ENCODE measurements at regions not wholly inside any gene's neighbourhood (a gene's known extent, or its start where the extent isn't known, plus 50 kb on each side); places are given as distances from the start of the nearest gene placed in this dataset.
"Not testable (repeated sequence)": the region's sequence is repeated elsewhere in the genome, so short reads cannot be mapped to it uniquely, and the experiment has no call there.

DNA sequence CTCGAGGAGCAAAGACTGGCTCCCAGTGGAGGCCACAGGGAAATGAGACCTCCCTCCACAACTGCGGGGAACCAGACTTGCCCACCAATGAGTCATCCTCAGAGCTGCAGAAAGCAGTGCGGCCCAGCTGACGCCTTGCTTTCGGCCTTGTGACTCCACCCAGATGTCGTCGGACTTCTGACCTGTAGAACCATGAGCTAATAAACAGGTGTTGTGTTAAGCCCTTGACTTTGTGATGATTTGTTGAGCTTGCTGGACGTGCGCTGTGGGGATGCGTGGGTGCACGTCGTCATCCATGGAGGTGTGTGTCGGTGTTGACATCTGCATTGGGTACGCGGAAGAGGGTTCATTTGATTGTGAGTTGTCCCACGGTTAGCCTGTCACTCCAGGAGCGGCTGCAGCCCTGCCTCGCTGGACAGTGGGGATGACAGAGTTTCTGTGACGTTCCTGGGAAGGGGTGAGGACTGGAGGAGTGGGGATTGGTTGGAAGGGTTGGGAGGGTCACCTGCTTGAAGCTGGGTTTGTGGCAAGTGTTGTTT is 154.1 kb downstream of the SH3BP4 start:
- no peak for DNase-seq

DNA sequence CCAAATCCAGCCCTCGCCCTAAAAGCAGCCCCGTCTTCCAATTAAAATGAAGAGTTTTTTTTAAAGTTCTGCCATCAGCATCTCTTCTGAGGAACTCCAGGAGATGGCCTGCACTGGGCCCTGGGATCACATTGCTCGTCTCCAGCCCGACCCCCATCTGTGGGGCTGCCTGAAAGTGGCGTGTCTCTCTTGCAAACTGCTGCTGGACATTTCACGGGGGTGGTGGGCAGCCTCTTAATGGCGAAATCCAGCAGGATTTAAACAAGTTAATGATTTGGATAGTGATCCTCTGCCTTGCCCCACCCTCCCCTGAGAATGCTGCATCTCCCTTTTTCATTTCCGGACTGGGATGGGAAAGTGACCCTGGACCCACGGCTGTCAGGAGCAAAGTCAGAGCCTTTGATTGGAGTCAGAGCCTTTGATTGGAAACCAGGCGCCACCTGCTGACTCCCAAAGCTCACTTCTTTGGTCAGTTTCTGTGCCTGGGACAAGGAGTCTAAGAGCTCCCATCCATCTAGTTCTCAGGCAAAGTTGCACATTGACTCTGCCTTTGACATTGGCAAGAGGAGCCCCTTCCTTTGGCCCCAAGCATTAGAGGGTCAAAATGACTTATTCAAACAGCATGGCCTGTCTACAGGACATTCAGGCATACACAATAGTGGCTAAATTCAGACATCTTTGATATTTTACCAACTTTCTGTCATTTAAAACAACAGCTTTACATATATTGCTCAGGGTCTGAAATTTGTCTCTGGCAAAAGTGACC is 155.2 kb downstream of the SH3BP4 start:
- peak; percentile 86 for DNase-seq

DNA sequence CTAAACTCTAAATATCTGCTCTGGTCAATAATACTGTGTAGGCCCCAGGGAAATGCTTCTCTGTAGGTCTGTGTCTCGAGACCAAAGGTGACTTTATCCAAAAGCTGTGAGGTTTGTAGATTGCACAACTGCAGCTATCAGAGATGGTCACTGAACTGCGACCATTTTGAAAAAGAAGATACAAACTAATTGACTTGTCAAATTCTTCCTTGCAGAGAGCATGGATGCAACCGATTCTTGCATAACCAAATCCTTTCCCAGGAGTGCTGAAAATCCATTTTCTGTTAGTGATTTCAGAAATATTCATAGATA is 155.8 kb downstream of the SH3BP4 start:
- DNase-seq, result no peak

DNA sequence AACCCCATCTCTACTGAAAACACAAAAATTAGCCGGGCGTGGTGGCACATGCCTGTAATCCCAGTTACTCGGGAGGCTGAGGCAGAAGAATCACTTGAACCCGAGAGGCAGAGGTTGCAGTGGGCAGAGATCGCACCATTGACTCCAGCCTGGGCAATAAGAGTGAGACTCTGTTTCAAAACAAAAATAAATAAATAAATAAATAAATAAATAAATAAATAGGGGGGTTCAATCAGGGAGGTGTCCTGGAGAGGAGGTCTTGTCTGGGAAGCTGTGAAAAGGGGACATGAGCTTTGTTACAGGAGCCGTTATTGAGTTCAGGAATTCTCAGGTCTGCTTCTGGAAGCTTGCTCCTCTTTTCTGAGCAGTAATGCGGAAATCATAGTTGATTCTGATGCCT is 157.7 kb downstream of the SH3BP4 start:
- not testable (repeated sequence) for DNase-seq

DNA sequence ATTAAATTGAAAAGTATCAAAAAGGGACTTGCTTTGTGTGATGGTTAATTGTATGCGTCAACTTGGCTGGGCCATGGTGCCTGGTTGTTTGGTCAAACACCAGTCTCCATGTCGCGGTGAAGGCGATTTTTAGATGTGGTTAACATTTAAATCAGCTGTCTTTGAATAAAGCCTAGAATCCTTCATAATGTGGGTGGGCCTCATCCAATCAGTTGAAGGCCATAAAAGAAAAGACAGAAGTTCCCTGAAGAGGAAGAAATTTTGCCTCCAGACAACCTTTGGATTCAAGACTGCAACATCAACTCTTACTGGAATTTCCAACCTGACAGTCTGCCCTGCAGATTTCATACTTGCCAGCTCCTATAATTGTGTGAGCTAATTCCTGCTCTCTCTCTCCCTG is 160.5 kb downstream of the SH3BP4 start:
- DNase-seq, result no peak

DNA sequence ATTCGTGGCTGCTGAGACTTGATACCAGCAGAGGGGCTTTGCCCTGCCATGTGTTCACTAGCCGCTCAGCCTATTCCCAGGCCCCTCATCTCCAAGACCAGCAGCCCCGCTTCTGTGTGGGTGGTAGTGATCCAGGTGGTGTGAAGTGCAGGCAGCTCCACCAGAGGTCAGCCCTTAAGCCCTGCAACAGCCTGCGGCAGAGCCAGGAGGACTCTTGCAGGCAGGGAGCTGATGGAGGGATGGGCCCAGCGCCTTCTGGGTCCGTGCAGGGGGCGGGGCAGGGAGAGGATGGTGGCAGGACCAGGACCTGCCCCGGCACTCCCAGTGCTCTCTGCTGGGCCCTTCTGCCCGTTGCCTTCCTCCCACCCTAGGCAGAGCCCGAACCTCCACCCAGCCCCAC is 162.0 kb downstream of the SH3BP4 start:
- no peak for DNase-seq

DNA sequence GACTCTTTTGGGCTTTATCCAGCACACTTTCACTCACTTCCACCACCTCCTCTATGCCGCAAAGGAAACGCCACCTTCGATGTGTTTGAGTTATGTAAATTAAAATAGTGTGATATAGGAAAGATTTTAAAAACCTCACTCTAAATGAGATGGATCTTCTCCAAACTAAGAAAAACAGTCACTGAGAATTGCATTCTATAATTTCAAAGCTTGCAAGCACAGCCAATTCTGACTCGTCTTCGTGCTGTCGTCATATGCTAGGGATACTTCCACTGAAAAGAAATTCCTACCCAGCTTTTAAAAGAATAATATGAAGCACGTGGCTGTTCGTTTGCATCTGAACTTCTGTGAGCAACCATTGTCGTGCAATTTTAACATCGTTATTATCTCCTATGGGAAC is 162.5 kb downstream of the SH3BP4 start:
- DNase-seq, result no peak

DNA sequence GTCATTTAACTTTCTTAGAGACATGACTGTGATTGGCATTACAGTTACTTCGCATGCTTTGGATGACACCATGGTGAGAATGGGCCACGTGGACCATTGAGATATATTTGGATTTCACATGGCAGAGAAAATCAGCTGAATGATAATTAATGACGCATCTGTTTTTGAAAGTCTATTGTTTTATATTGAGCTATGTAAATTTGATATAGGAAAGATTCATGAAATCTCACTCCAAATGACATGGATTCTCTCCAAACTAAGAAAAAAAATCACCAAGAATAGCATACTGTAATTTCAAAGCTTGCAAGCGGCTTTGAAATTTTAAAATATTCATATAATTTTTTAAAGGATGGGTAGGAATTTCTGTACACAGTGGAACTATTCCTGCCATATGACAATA is 163.7 kb downstream of the SH3BP4 start:
- DNase-seq, result no peak

DNA sequence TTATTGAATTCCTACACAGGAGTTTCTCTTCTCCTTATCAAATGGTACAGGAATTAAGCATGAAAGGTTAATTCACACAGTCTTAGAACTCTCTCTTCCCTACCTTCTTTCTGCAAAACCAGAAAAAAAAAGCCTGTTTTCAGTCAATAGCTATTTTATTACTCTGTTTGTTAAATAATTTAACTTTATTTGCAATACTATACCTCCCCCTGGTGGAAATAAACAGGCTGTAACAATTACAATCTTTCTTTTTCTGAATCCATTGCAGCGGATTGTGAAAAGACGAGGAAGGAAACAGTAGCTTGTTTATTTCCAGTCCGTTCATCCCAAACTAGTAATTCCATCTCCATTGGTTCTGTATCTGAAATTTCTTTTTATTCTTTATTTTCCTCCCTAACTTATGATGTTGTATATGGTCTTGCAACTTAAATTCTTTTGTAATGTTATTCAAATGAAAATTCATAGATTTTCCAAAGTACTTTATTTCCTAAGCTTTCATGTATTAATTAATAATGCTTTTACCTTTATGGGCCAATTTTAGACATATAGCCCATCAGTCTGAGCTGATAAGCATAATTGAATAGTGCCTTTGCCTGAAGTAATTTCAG is 165.2 kb downstream of the SH3BP4 start:
- peak; percentile 70 for DNase-seq

DNA sequence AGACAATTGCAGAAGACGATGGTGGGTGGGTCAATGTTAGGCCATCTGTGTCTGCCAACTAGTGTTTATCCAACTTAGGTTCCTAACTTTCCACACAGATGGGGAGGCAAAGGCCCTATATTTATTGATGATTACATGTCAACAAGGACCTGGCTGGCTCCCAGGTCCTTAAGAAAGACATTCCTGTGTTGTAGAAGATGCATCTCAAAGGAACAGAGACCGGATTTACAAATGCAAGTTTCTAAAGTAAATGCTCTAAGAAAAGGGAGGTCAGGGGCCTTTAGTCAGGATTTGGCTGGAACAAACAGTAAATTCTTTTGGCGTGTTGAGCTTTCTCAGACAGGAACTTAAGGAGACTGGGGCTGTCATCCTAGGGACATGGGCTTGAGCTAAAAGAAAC is 175.0 kb downstream of the SH3BP4 start:
- DNase-seq, result no peak

DNA sequence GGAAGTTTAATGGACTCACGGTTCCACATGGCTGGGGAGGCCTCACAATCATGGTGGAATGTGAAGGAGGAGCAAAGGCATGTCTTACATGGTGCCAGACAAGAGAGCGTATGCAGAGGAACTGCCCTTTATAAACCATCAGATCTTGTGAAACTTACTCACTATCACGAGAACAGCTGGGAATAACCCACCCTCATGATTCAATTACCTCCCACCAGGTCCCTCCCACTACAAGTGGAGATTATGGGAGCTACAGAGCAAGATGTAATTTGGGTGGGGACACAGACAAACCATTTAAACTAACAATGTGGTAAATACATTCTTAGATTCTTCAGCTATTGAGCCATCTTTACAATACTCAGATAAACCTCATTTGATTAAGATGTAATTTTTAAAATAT is 176.1 kb downstream of the SH3BP4 start:
- no peak for DNase-seq

DNA sequence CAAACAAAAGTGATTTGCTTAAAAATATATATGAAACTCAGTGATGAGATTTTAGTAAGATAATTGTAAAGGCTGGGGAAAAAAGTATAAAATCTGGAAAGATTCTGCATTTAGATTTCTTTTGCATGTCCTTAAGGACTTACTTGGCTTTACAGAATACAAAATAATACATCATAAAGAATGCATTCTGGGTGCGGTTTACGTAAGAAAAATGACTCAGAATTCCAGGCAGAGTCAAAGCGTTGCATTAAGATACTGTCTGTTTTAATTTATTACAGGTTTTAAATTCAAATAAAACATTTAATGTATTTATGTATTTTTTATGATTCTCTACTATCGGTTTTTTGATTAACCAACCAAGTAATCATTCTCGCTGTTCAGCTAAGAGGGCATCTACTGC is 178.0 kb downstream of the SH3BP4 start:
- DNase-seq, result no peak

DNA sequence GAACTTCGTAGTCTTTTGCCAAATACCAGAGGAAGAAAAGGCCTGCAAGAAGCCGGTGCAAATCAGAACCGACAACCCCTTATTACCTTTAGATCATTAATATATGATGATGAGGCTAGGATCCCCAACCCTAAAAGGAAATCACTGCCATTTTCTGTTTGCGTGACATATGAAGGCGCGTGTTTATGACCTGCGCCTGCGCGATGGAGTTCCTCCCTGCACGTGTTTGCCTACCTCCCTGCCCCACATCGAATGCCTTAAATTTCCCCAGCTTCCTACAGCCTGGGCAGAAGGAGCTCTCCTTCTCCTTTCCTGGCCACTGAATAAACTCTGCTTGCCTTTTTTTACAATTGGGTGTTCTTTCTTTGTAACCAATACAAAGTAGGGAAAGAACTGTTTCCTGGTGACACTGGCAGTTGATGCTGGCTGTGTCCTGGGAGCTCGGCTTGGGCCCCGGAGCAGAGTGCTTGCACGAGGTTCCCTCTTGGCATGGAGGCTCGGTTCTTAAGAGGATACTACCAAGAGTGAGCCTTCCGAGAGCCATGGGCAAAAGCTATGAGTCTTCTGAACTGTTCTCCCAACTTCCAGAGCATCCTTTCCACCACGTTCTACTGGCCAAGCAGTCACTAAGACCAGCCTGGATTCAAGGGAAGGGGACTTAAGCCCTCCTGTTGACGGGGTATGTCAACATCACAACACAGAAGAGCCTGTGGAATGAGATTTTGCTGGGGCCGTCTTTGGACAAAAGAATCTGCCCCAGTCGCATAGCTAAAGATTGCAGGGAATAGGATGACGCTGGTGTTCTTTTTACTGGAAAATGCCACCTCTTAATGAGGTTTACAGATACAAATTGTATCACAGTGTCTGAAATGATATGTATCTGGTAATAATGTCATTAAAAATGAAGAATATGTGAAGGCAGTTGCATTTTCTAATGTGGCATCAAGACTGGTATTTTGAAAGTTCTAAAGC is 179.8 kb downstream of the SH3BP4 start:
- DNase-seq, result no peak

DNA sequence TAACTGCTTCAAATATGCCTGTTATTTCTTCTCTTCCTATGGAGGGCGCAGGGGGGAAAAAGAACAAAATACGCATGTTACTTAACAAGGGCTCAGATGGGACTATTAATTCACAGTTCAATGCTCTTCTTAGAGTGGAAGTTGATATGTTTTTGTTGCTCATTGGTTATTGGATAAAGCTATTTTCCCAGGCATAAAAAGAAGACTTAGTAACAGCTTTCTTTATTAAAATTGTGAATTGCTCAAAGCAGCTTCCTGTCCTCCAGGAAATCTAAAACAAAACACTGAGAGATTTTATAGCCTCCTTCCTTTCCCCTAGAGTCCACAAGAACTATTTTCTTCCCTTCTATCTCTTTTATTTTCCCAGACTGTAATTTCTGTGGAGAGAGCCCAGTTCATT is 180.8 kb downstream of the SH3BP4 start:
- no peak for DNase-seq

DNA sequence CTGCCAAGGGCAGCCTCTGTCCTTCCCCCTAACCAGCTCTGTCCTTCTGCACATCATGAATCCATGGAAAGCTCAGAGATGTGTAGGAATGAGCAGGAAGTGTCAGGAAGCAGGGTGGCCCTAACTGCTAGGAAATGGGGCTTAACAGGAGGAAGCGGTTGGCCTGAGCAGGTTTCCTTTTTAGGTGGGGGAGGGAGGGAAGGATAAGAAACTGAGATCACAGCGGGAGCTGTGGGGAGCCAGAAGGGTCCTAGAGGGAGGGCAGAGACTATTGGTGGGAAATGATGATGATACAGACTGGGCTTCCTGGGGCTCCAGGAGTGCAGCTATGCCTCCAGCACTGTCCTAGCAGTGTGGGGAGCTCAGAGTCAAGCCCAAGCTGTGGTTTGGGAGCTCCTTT is 182.0 kb downstream of the SH3BP4 start:
- DNase-seq, result no peak

DNA sequence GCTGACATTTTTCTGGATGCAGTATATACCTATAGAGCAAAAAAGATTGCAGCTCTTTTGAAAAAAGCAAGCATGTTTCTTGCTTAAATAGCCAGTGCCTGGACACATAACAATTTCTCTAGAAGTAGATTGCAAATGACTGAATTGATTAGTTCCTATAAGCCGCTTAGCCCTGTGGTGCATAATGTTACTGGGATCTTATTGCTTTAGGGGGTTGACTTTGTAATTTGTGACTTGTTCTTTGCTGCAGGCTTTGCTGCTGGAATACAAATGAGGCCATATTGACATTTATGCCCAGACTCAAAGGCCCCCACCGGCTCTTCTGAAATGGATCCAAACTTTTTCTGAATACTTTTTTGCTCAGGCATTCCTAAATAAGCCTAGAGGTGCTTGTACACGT is 182.6 kb downstream of the SH3BP4 start:
- DNase-seq, result no peak

DNA sequence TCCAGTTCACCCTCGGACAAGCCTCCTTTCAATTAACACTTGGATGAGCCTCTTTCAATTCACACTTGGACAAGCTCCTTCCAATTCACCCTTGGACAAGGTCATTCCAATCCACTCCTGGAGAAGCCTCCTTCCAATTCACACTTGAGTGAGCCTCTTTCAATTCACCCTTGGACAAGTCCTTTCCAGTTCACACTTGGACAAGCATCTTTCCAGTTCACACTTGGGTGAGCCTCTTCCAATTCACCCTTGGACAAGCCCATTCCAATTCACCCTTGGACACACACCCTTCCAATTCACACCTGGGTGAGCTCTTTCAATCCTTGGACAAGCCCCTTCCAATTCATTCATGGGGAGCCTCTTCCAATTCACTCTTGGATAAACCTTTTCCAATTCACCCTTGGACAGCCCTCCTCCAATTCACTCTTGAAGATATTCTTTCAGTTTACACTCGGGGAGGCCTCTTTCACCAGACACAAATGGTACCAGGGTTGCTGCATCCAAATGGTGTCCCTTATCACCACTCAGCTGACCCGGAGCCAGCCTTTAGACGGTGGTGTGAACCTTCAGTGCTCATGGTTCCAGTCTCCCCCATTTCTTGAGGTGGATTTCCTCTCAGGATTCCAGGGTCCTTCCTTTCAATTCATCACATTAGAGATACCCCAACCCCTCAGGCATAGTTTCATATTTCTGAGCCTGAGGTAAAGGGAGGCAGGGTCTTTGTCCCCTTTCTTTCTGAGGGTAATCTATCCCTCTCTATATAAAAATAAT is 183.6 kb downstream of the SH3BP4 start:
- no peak for DNase-seq

DNA sequence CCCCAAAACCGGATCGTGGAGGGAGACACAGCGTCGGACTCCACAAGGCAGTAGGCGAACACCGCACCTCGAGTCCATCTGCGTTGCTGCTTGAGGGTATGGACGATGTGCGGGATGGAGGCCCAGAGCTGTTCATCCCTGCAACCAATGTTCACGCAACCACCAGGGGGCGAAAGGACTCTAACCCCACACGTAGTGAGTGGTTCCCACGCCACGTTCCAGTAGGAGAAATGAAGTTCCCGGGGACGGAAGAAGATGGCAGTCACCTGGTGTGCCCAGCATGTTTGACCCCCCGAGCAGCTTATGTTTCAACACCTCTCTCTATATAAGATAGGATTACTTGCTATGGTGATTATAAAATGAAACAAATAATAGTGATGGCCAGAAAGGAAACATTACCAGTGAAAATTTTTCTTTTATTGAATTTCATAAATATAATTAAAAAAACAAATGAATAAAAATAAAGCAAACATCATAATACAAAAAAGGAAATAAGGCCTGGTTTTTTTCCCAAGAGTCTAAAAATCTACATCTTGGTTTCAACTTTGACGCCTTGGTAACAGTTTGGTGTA is 184.3 kb downstream of the SH3BP4 start:
- peak; percentile 88 for DNase-seq

DNA sequence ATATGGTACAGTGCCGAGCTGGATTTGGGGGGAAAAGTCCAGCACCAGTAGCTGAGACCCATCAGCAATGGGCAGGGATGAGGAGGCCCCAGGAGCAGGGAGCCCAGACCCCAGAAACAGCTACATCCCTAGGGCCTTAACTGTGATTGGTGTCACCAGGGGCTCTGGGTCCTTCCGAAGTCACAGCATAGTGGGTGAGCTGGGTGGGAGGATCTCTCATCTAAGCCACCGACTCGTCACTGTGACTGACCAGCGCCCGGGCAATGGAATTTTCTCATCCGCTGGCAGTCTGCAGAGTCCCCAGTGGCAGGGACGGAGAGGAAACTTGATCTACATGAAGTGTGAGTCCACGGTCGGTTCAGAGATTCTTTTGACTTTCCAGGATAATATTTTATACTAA is 186.5 kb downstream of the SH3BP4 start:
- no peak for DNase-seq

DNA sequence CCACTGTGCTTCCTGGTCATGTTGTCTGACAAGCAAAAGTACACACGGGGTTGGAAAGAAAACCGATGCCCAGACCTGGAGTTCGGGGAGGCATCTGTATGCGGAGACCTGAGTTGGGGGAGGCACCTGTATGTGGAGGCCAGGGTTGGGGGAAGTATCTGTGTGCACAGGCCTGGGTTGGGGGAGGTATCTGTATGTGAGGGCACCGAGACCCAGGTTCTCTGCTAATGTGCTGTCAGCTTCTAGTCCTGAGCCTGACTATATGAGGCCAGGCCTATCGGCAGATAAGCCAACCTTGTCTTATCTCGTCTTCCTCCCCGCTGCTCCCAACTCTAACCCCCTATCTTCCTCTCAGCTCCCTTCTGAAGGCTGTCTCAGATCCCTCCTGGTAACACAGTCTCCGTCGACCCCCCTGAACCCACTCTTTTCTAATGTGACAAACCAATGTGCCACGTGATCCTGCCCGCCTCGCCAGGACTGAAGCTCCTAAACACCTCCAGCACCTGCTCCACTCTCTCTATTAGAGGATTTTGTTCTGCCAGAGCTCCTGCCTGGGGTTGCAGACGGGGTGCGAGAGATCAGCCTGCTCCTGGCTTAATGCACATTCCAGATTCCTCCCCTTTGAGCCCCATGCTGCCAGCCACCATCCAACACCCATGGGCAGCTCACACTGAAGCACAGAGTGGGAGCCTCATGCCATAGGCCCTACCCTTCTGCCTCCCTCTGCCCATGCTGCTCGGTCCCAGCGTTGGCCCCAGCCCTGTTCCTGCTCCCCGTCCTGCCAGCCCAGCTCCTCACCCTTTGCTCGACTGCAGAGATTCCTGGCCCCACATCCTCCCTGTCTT is 188.4 kb downstream of the SH3BP4 start:
- DNase-seq, result no peak

DNA sequence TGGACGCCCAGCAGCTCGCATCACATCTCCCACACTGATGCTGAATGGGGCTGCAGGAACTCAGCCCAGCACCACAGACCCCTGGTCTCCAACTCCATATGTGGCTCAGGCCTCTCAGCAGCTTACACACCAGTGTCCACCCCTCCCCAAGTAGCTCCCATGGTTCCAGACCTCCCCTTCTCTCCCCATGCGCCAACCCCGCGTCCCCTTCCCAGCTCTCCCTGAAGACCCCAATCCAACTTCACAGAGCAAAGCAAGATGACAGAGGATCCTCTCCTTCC is 188.9 kb downstream of the SH3BP4 start:
- no peak for DNase-seq

Data from eye (tissue), 1 donor.